Fibroblast of lung (primary cell): ENCODE measurements at regions not wholly inside any gene's neighbourhood (a gene's known extent, or its start where the extent isn't known, plus 50 kb on each side); places are given as distances from the start of the nearest gene placed in this dataset.

Source experiments
- DNase-seq, 2 donors: peaks; one replicate each; pipeline versions ENCODE4 v3.0.0 to v3.0.0-alpha.2; 2010; ENCODE audit warnings: low read depth in 2 of 2
- H2AFZ ChIP-seq: 2 replicates; pipeline ENCODE4 v1.5.1; 2012; ENCODE audit warnings: low read length, control low read depth, inconsistent platforms
- H3K27ac ChIP-seq: 2 replicates; pipeline ENCODE4 v1.5.1; 2011; ENCODE audit warnings: low read length, control low read depth; ENCODE audit not compliant: insufficient read depth
- H3K27me3 ChIP-seq: 2 replicates; pipeline ENCODE4 v1.5.1; 2011; ENCODE audit warnings: mild to moderate bottlenecking, low read length; ENCODE audit not compliant: control insufficient read depth, insufficient read depth
- H3K36me3 ChIP-seq: 2 replicates; pipeline ENCODE4 v1.5.1; 2011; ENCODE audit warnings: low read length; ENCODE audit not compliant: control insufficient read depth, insufficient read depth
- H3K4me1 ChIP-seq: 2 replicates; pipeline ENCODE4 v1.5.1; 2011; ENCODE audit warnings: low read length; ENCODE audit not compliant: control insufficient read depth, insufficient read depth; ENCODE audit errors: extremely low read depth
- H3K4me2 ChIP-seq: 2 replicates; pipeline ENCODE4 v1.5.1; 2011; ENCODE audit warnings: low read length, control low read depth; ENCODE audit not compliant: insufficient read depth; ENCODE audit errors: extremely low read depth
- H3K4me3 ChIP-seq, 4 experiments: fragments of 200-600 bp in 1 of 4; sonication (generic) in 1 of 4; replicated peaks in 1 of 4; 2 replicates each; pipeline ENCODE4 v1.5.1; 2011 to 2016; ENCODE audit warnings: low read length in 4 of 4, low read depth in 3 of 4, mild to moderate bottlenecking in 3 of 4, control low read depth in 2 of 4, inconsistent platforms in 1 of 4, mixed read lengths in 1 of 4; ENCODE audit not compliant: insufficient read depth in 1 of 4; ENCODE audit errors: control extremely low read depth in 1 of 4
- H3K79me2 ChIP-seq: 2 replicates; pipeline ENCODE4 v1.5.1; 2012; ENCODE audit warnings: mild to moderate bottlenecking, low read length, inconsistent platforms; ENCODE audit not compliant: control insufficient read depth, insufficient read depth
- H3K9ac ChIP-seq: 2 replicates; pipeline ENCODE4 v1.5.1; 2011; ENCODE audit warnings: mild to moderate bottlenecking, low read length, control low read depth; ENCODE audit not compliant: insufficient read depth
- H3K9me3 ChIP-seq: 2 replicates; pipeline ENCODE4 v1.5.1; 2012; ENCODE audit warnings: low read depth, low read length; ENCODE audit not compliant: control insufficient read depth, insufficient read depth
- H4K20me1 ChIP-seq: 2 replicates; pipeline ENCODE4 v1.5.1; 2011; ENCODE audit warnings: low read length; ENCODE audit not compliant: control insufficient read depth, insufficient read depth; ENCODE audit errors: extremely low read depth
- CTCF ChIP-seq, 2 donors: IDR thresholded peaks in 1 of 2; conservative IDR thresholded peaks in 1 of 2; 1 replicate in 1 of 2; 2 replicates in 1 of 2; pipeline ENCODE4 v1.5.1; 2011 to 2012; ENCODE audit warnings: low read length in 2 of 2, control low read depth in 1 of 2, inconsistent platforms in 1 of 2, low read depth in 1 of 2, mild to moderate bottlenecking in 1 of 2
- EZH2 ChIP-seq: IDR thresholded peaks from 2 replicates; pipeline ENCODE4 v1.5.1; 2012; ENCODE audit warnings: low read length, control low read depth, mild to moderate bottlenecking; ENCODE audit errors: missing control alignments

GRCh38 chr15:25609371-25609770 lies 170.5 kb upstream of the UBE3A start:
- no peak for DNase-seq
- Histone ChIP-seq H3K36me3 (no peaks in the 10 kb centered on the region), H3K79me2 (no peaks in the 10 kb centered on the region), H3K4me3 (no peak overlapping the region), H3K4me2 (no peak overlapping the region), H3K4me1 (no peaks in the 10 kb centered on the region), H3K27ac (no peak overlapping the region), H3K9me3 (no peaks in the 10 kb centered on the region), H3K27me3 (no peaks in the 10 kb centered on the region), H3K9ac (no peak overlapping the region), H2AFZ (no peak overlapping the region), H4K20me1 (no peaks in the 10 kb centered on the region)
- TF ChIP-seq EZH2 (no peak), CTCF (conservative IDR thresholded peaks at IDR 0.05 in 1 of 2, IDR thresholded peaks at IDR 0.05 in 1 of 2; ENCODE audit: low read depth in 1 of 2, low read length in 2 of 2) (no peak)

- Histone ChIP-seq H2AFZ (no peak overlapping the region), H3K79me2 (no peaks in the 10 kb centered on the region), H3K4me2 (no peak overlapping the region), H3K9me3 (no peaks in the 10 kb centered on the region), H3K27me3 (no peaks in the 10 kb centered on the region), H3K27ac (no peak overlapping the region), H3K36me3 (no peaks in the 10 kb centered on the region), H3K4me3 (no peak overlapping the region), H4K20me1 (no peaks in the 10 kb centered on the region), H3K9ac (no peak overlapping the region), H3K4me1 (no peaks in the 10 kb centered on the region)
- TF ChIP-seq EZH2 (no peak), CTCF (conservative IDR thresholded peaks at IDR 0.05 in 1 of 2, IDR thresholded peaks at IDR 0.05 in 1 of 2; ENCODE audit: low read depth in 1 of 2, low read length in 2 of 2) (no peak)
- DNase-seq: no peak
Observed at GRCh38 chr15:25608926-25609325, 170.1 kb upstream of the UBE3A start.

GRCh38 chr15:25605151-25605550 lies 166.3 kb upstream of the UBE3A start:
- Histone ChIP-seq H4K20me1 (no peaks in the 10 kb centered on the region), H3K27ac (no peak overlapping the region), H3K9me3 (no peaks in the 10 kb centered on the region), H3K4me1 (no peaks in the 10 kb centered on the region), H3K4me2 (no peak overlapping the region), H2AFZ (no peak overlapping the region), H3K4me3 (no peak overlapping the region), H3K27me3 (no peaks in the 10 kb centered on the region), H3K79me2 (no peaks in the 10 kb centered on the region), H3K9ac (no peak overlapping the region), H3K36me3 (no peaks in the 10 kb centered on the region)
- TF ChIP-seq CTCF (conservative IDR thresholded peaks at IDR 0.05 in 1 of 2, IDR thresholded peaks at IDR 0.05 in 1 of 2; ENCODE audit: low read depth in 1 of 2, low read length in 2 of 2) (no peak), EZH2 (no peak)
- no peak for DNase-seq
